Left hindlimb (tissue), 1 donor: ENCODE measurements at regions not wholly inside any gene's neighbourhood (a gene's known extent, or its start where the extent isn't known, plus 50 kb on each side); places are given as distances from the start of the nearest gene placed in this dataset.
"Not testable (repeated sequence)": the region's sequence is repeated elsewhere in the genome, so short reads cannot be mapped to it uniquely, and the experiment has no call there.

Source experiments
- DNase-seq: peaks from one replicate; pipeline ENCODE4 v3.0.0-alpha.2; 2018

GRCh38 chr2:22449696-22450095, 935.3 kb upstream of the KLHL29 start:
- DNase-seq: no peak

GRCh38 chr2:22450831-22451230, 934.1 kb upstream of the KLHL29 start:
- no peak for DNase-seq

- no peak for DNase-seq
Measured at GRCh38 chr2:22454826-22455485, 930.0 kb upstream of the KLHL29 start.

- no peak for DNase-seq
Measured at GRCh38 chr2:22458440-22458839, 926.5 kb upstream of the KLHL29 start.

GRCh38 chr2:22475103-22475502, 909.9 kb upstream of the KLHL29 start:
- DNase-seq: not testable (repeated sequence)

- DNase-seq: no peak
Measured at GRCh38 chr2:22478329-22478728, 906.6 kb upstream of the KLHL29 start.

GRCh38 chr2:22481486-22482259, 903.3 kb upstream of the KLHL29 start:
- DNase-seq: peak; percentile 76

GRCh38 chr2:22483036-22483435, 901.9 kb upstream of the KLHL29 start:
- DNase-seq: no peak

- DNase-seq: no peak
Measured at GRCh38 chr2:22485486-22485885, 899.5 kb upstream of the KLHL29 start.

- DNase-seq: no peak
Measured at GRCh38 chr2:22486343-22486742, 898.6 kb upstream of the KLHL29 start.

GRCh38 chr2:22487036-22487435, 897.9 kb upstream of the KLHL29 start:
- DNase-seq: no peak

GRCh38 chr2:22487541-22487940, 897.4 kb upstream of the KLHL29 start:
- no peak for DNase-seq

- DNase-seq: no peak
Measured at GRCh38 chr2:22491442-22491841, 893.5 kb upstream of the KLHL29 start.

- no peak for DNase-seq
Measured at GRCh38 chr2:22494156-22494555, 890.8 kb upstream of the KLHL29 start.

GRCh38 chr2:22497064-22497463, 887.9 kb upstream of the KLHL29 start:
- no peak for DNase-seq

- no peak for DNase-seq
Measured at GRCh38 chr2:22497789-22498188, 887.2 kb upstream of the KLHL29 start.

- no peak for DNase-seq
Measured at GRCh38 chr2:22499082-22499839, 885.7 kb upstream of the KLHL29 start.

GRCh38 chr2:22500555-22500935, 884.4 kb upstream of the KLHL29 start:
- no peak for DNase-seq

GRCh38 chr2:22501851-22502250, 883.1 kb upstream of the KLHL29 start:
- no peak for DNase-seq

- no peak for DNase-seq
Measured at GRCh38 chr2:22513563-22513962, 871.4 kb upstream of the KLHL29 start.

GRCh38 chr2:22517141-22517540, 867.8 kb upstream of the KLHL29 start:
- no peak for DNase-seq

- DNase-seq: no peak
Measured at GRCh38 chr2:22518641-22519040, 866.3 kb upstream of the KLHL29 start.

GRCh38 chr2:22520369-22521288, 864.4 kb upstream of the KLHL29 start:
- DNase-seq: no peak
